Endothelial cell of umbilical vein (primary cell): ENCODE measurements at regions not wholly inside any gene's neighbourhood (a gene's known extent, or its start where the extent isn't known, plus 50 kb on each side); places are given as distances from the start of the nearest gene placed in this dataset.

Experiments
- BruUV-seq: library from RNA; stranded (reverse); fragments of 400-500 nt; replicated peaks from 2 replicates; lab custom pipeline; 2021; lab: Mats Ljungman, UMichigan
- CTCF ChIA-PET: fragments of 300-600, 350-600 bp; sonication (Branson Sonifier 250); formaldehyde crosslinking; loops from one replicate; lab custom pipeline; 2021; ENCODE audit warnings: antibody characterized with exemption, inconsistent platforms; lab: Charles Lee
- POLR2A ChIA-PET: fragments of 300-600, 350-600 bp; sonication (Branson Sonifier 250); formaldehyde crosslinking; loops from one replicate; lab custom pipeline; 2021; ENCODE audit warnings: antibody characterized with exemption, inconsistent platforms; lab: Charles Lee
- DNase-seq: peaks from one replicate; pipeline ENCODE4 v3.0.0-alpha.2; 2011; ENCODE audit warnings: low read depth, low spot score
- FAIRE-seq: peaks from 2 replicates; lab custom pipeline; 2011; peaks lifted over from hg19 to GRCh38; lab: Jason Lieb, UNC
- H2AFZ ChIP-seq: 2 replicates; pipeline ENCODE4 v1.6.0; 2012; ENCODE audit warnings: low read depth, low read length, control low read depth, inconsistent platforms
- H3K27ac ChIP-seq: 2 replicates; pipeline ENCODE4 v1.5.1; 2011; ENCODE audit warnings: low read depth, mild to moderate bottlenecking, control low read depth, low read length, moderate library complexity; ENCODE audit not compliant: insufficient read depth
- H3K27me3 ChIP-seq, 2 experiments: 2 replicates each; pipeline versions ENCODE4 v1.6.0 to v1.6.1; 2011; ENCODE audit warnings: low read length in 2 of 2, mixed read lengths in 1 of 2; ENCODE audit not compliant: control insufficient read depth in 2 of 2, insufficient read depth in 2 of 2
- H3K36me3 ChIP-seq, 2 experiments: 2 replicates in 1 of 2; 3 replicates in 1 of 2; pipeline ENCODE4 v1.5.1; 2011; ENCODE audit warnings: low read length in 2 of 2, mild to moderate bottlenecking in 1 of 2, moderate library complexity in 1 of 2; ENCODE audit not compliant: control insufficient read depth in 2 of 2, insufficient read depth in 2 of 2; ENCODE audit errors: extremely low read depth in 1 of 2
- H3K4me1 ChIP-seq: 3 replicates; pipeline ENCODE4 v1.5.1; 2011; ENCODE audit warnings: mild to moderate bottlenecking, low read length; ENCODE audit not compliant: control insufficient read depth, insufficient read depth; ENCODE audit errors: extremely low read depth
- H3K4me2 ChIP-seq: 2 replicates; pipeline ENCODE4 v1.6.1; 2011; ENCODE audit warnings: low read length, control low read depth, mixed read lengths; ENCODE audit not compliant: insufficient read depth
- H3K4me3 ChIP-seq, 3 experiments: fragments of 200-600 bp in 1 of 3; sonication (generic), shearing (Covaris generic) in 1 of 3; replicated peaks in 1 of 3; 2 replicates each; pipeline ENCODE4 v1.5.1; 2011 to 2016; ENCODE audit warnings: control low read depth in 3 of 3, low read length in 3 of 3, mild to moderate bottlenecking in 2 of 3, inconsistent platforms in 1 of 3, low read depth in 1 of 3, moderate library complexity in 1 of 3; ENCODE audit not compliant: insufficient read depth in 1 of 3
- H3K79me2 ChIP-seq: 2 replicates; pipeline ENCODE4 v1.6.0; 2012; ENCODE audit warnings: low read length, inconsistent platforms; ENCODE audit not compliant: control insufficient read depth, insufficient read depth
- H3K9ac ChIP-seq: replicated peaks from 2 replicates; pipeline ENCODE3; 2011; ENCODE audit warnings: low read length, control low read depth; ENCODE audit not compliant: insufficient read depth; ENCODE audit errors: extremely low read depth
- H3K9me1 ChIP-seq: replicated peaks from 3 replicates; pipeline ENCODE4 v1.6.0; 2011; ENCODE audit warnings: mild to moderate bottlenecking, low read length; ENCODE audit not compliant: control insufficient read depth, insufficient read depth; ENCODE audit errors: extremely low read depth
- H3K9me3 ChIP-seq: replicated peaks from 2 replicates; pipeline ENCODE4 v1.5.1; 2012; ENCODE audit warnings: low read length, inconsistent platforms; ENCODE audit not compliant: control insufficient read depth, insufficient read depth
- H4K20me1 ChIP-seq: replicated peaks from 2 replicates; pipeline ENCODE3; 2011; ENCODE audit warnings: mild to moderate bottlenecking, low read length; ENCODE audit not compliant: control insufficient read depth, insufficient read depth; ENCODE audit errors: extremely low read depth
- CTCF ChIP-seq, 2 donors: IDR thresholded peaks; 1 replicate in 1 of 2; 2 replicates in 1 of 2; pipeline ENCODE4 v1.5.1; 2011; ENCODE audit warnings: low read length in 2 of 2, mild to moderate bottlenecking in 2 of 2, moderate library complexity in 2 of 2, control low read depth in 1 of 2, inconsistent platforms in 1 of 2, low read depth in 1 of 2; ENCODE audit not compliant: insufficient read depth in 1 of 2; ENCODE audit errors: extremely low read depth in 1 of 2
- EZH2 ChIP-seq: IDR thresholded peaks from 2 replicates; pipeline ENCODE4 v1.6.1; 2012; ENCODE audit warnings: borderline replicate concordance, low read depth, mild to moderate bottlenecking, moderate library complexity, low read length, inconsistent platforms; ENCODE audit not compliant: severe bottlenecking
- FOS ChIP-seq: IDR thresholded peaks from 2 replicates; pipeline ENCODE4 v1.6.1; 2011; ENCODE audit warnings: mild to moderate bottlenecking, low read length, moderate library complexity, borderline replicate concordance; ENCODE audit not compliant: insufficient read depth
- GATA2 ChIP-seq: IDR thresholded peaks from 2 replicates; pipeline ENCODE4 v1.7.0; 2011; ENCODE audit warnings: low read depth, mild to moderate bottlenecking, moderate library complexity, mixed read lengths, low read length; ENCODE audit not compliant: insufficient read length, insufficient read depth
- JUN ChIP-seq: IDR thresholded peaks from 2 replicates; pipeline ENCODE4 v1.6.1; 2011; ENCODE audit warnings: borderline replicate concordance, low read depth; ENCODE audit not compliant: insufficient read length, insufficient read depth
- MAX ChIP-seq: IDR thresholded peaks from 2 replicates; pipeline ENCODE4 v1.6.1; 2011; ENCODE audit not compliant: insufficient read depth, insufficient read length
- MYC ChIP-seq: IDR thresholded peaks from one replicate; pipeline ENCODE4 v1.6.1; 2011; ENCODE audit warnings: mild to moderate bottlenecking, low read depth, low read length
- POLR2A ChIP-seq: IDR thresholded peaks from 2 replicates; pipeline ENCODE4 v1.6.1; 2012; ENCODE audit warnings: low read depth, mild to moderate bottlenecking, control low read depth, low read length
- POLR2AphosphoS5 ChIP-seq: IDR thresholded peaks from 2 replicates; pipeline ENCODE4 v1.6.1; 2012; ENCODE audit warnings: low read depth, mild to moderate bottlenecking, control low read depth, low read length, moderate library complexity; ENCODE audit not compliant: insufficient read depth
- dilution Hi-C: fragments of 300-500 bp; cut with MboI; formaldehyde crosslinking; loops from one replicate; pipeline ENCODE4 v1.15.0; 2019; ENCODE audit warnings: low sequenced_read_pairs; ENCODE audit not compliant: extremely low pct_ligation_motif_present
- intact Hi-C: fragments of 100-400 bp; cut with micrococcal nuclease; formaldehyde crosslinking; loops from one replicate; pipeline ENCODE4 v1.10.0; 2022

GRCh38 chr11:40037005-40037404 lies 1422.4 kb downstream of the LRRC4C start:
- Histone ChIP-seq H3K9me1 (no peaks in the 10 kb centered on the region), H3K4me3 (no peak overlapping the region), H3K9me3 (peaks cover 1% of the 10 kb centered on the region), H3K36me3 (no peaks in the 10 kb centered on the region), H3K27ac (no peak overlapping the region), H4K20me1 (no peaks in the 10 kb centered on the region), H3K4me1 (no peaks in the 10 kb centered on the region), H3K79me2 (no peaks in the 10 kb centered on the region), H2AFZ (no peak overlapping the region), H3K27me3 (no peaks in the 10 kb centered on the region), H3K9ac (no peak overlapping the region), H3K4me2 (no peak overlapping the region)
- ChIA-PET POLR2A (no interaction called here), CTCF (no interaction called here)
- DNase-seq (no peak), FAIRE-seq (no peak)
- dilution Hi-C loops, result no loop called here
- BruUV-seq, result no TSS peak
- no peak for TF ChIP-seq MYC
- intact Hi-C loops, result no loop called here

GRCh38 chr11:40032331-40032730 lies 1427.1 kb downstream of the LRRC4C start:
- Histone ChIP-seq H3K9me3 (peaks cover 1% of the 10 kb centered on the region), H4K20me1 (no peaks in the 10 kb centered on the region), H3K9ac (no peak overlapping the region), H3K27me3 (no peaks in the 10 kb centered on the region), H2AFZ (no peak overlapping the region), H3K4me2 (no peak overlapping the region), H3K4me1 (no peaks in the 10 kb centered on the region), H3K36me3 (no peaks in the 10 kb centered on the region), H3K9me1 (no peaks in the 10 kb centered on the region), H3K27ac (no peak overlapping the region), H3K79me2 (no peaks in the 10 kb centered on the region), H3K4me3 (no peak overlapping the region)
- FAIRE-seq, result no peak
- no TSS peak for BruUV-seq
- no peak for DNase-seq
- CTCF ChIA-PET, result no interaction called here
- dilution Hi-C loops (no loop called here), intact Hi-C loops (no loop called here)
- TF ChIP-seq EZH2, result no peak
- TF ChIP-seq POLR2A, result no peak
- no peak for TF ChIP-seq FOS
- TF ChIP-seq POLR2AphosphoS5, result no peak
- no peak for TF ChIP-seq CTCF (IDR thresholded peaks at IDR 0.05; ENCODE audit: extremely low read depth in 1 of 2, insufficient read depth in 1 of 2, low read depth in 1 of 2, low read length in 2 of 2)
- TF ChIP-seq MAX, result no peak
- no peak for TF ChIP-seq MYC
- TF ChIP-seq GATA2, result no peak
- no peak for TF ChIP-seq JUN
- POLR2A ChIA-PET, result no interaction called here
